PC-3 (cell line): ENCODE measurements at regions not wholly inside any gene's neighbourhood (a gene's known extent, or its start where the extent isn't known, plus 50 kb on each side); places are given as distances from the start of the nearest gene placed in this dataset.
A peak's percentile ranks its signal among the peaks of the same experiment; 100 is the strongest.

Source experiments
- ATAC-seq: fragments of 200-7000 bp; cut with Tn5 transposase; 2 replicates; pipeline ENCODE4 v1.9.1; 2020; ENCODE audit warnings: mild to moderate bottlenecking, moderate library complexity
- BruUV-seq: library from RNA; stranded (reverse); fragments of 400-500 nt; replicated peaks from 2 replicates; lab custom pipeline; 2021; lab: Mats Ljungman, UMichigan
- CTCF ChIA-PET: fragments of 300-600 bp; sonication (Branson Sonifier 250); formaldehyde crosslinking; loops from one replicate; lab custom pipeline; 2022; ENCODE audit warnings: antibody characterized with exemption; lab: Charles Lee
- POLR2A ChIA-PET: fragments of 300-600 bp; sonication (Branson Sonifier 250); formaldehyde crosslinking; loops from one replicate; lab custom pipeline; 2022; ENCODE audit warnings: antibody characterized with exemption; ENCODE audit not compliant: unreplicated experiment; lab: Charles Lee
- DNase-seq: peaks from one replicate; pipeline ENCODE4 v3.0.0-alpha.2; 2015
- H2AFZ ChIP-seq: fragments of 300-600 bp; sonication (generic); 2 replicates; pipeline ENCODE4 v1.6.0; 2016; ENCODE audit warnings: antibody characterized with exemption, low read length
- H3F3A ChIP-seq: fragments of 300-600 bp; sonication (generic); one replicate; pipeline ENCODE4 v1.6.0; 2017; ENCODE audit warnings: antibody characterized with exemption, low read length, control low read depth, mild to moderate bottlenecking; ENCODE audit not compliant: unreplicated experiment
- H3K27ac ChIP-seq: fragments of 300-600 bp; sonication (generic); 2 replicates; pipeline ENCODE4 v1.5.1; 2016; ENCODE audit warnings: mild to moderate bottlenecking, low read length
- H3K27me3 ChIP-seq: fragments of 300-600 bp; sonication (generic); 2 replicates; pipeline ENCODE4 v1.6.1; 2016; ENCODE audit warnings: low read length, mixed read lengths
- H3K36me3 ChIP-seq: fragments of 300-600 bp; sonication (generic); 2 replicates; pipeline ENCODE4 v1.6.1; 2016; ENCODE audit warnings: low read depth, mixed run types, low read length, mixed read lengths
- H3K4me1 ChIP-seq: fragments of 300-600 bp; sonication (generic); 2 replicates; pipeline ENCODE4 v1.5.1; 2016; ENCODE audit warnings: low read length; ENCODE audit not compliant: insufficient read depth
- H3K4me2 ChIP-seq: fragments of 300-600 bp; sonication (generic); 2 replicates; pipeline ENCODE4 v1.6.0; 2016; ENCODE audit warnings: low read length
- H3K4me3 ChIP-seq: fragments of 300-600 bp; sonication (generic); 2 replicates; pipeline ENCODE4 v1.5.1; 2016; ENCODE audit warnings: mild to moderate bottlenecking, low read length, mixed read lengths
- H3K79me2 ChIP-seq: fragments of 300-600 bp; sonication (generic); 2 replicates; pipeline ENCODE4 v1.6.1; 2017; ENCODE audit warnings: low read length, mixed read lengths
- H3K9ac ChIP-seq: fragments of 300-600 bp; sonication (generic); 2 replicates; pipeline ENCODE4 v1.6.0; 2016; ENCODE audit warnings: mild to moderate bottlenecking, low read length
- H3K9me2 ChIP-seq: fragments of 300-600 bp; sonication (generic); replicated peaks from 2 replicates; pipeline ENCODE4 v1.6.1; 2016; ENCODE audit warnings: mixed run types, low read length, mixed read lengths
- H3K9me3 ChIP-seq: fragments of 300-600 bp; sonication (generic); 2 replicates; pipeline ENCODE4 v1.6.1; 2016; ENCODE audit warnings: low read length, mixed read lengths
- H4K20me1 ChIP-seq: fragments of 300-600 bp; sonication (generic); 2 replicates; pipeline ENCODE4 v1.6.1; 2016; ENCODE audit warnings: low read length, mixed read lengths
- CTCF ChIP-seq: fragments of 300-600 bp; sonication (generic); conservative IDR thresholded peaks from 2 replicates; pipeline ENCODE4 v1.5.1; 2017; ENCODE audit warnings: antibody characterized with exemption, low read depth, mild to moderate bottlenecking, low read length
- EZH2 ChIP-seq: fragments of 300-600 bp; sonication (generic); IDR thresholded peaks from one replicate; pipeline ENCODE4 v1.6.1; 2017; ENCODE audit warnings: antibody characterized with exemption, mild to moderate bottlenecking, low read length; ENCODE audit not compliant: unreplicated experiment
- EZH2phosphoT487 ChIP-seq: fragments of 300-600 bp; sonication (generic); IDR thresholded peaks from 2 replicates; pipeline ENCODE4 v1.6.1; 2018; ENCODE audit warnings: mild to moderate bottlenecking, antibody characterized with exemption, low read length, borderline replicate concordance
- intact Hi-C: fragments of 100-400 bp; cut with micrococcal nuclease; formaldehyde crosslinking; loops from 2 replicates; pipeline ENCODE4 v1.9.0; 2023

GRCh38 chr20:24897974-24898373 is 51.1 kb upstream of the CST7 start:
- intact Hi-C loops, result no loop called here

GRCh38 chr20:24899153-24899552 is 49.9 kb upstream of the CST7 start:
- intact Hi-C loops, result no loop called here
- Histone ChIP-seq H3K27me3 (peaks cover 59% of the 10 kb centered on the region), H3K9ac (no peak overlapping the region), H2AFZ (no peak overlapping the region), H3K4me1 (no peaks in the 10 kb centered on the region), H3K4me2 (no peak overlapping the region), H3K9me3 (no peaks in the 10 kb centered on the region), H3K36me3 (no peaks in the 10 kb centered on the region), H3K27ac (no peak overlapping the region), H3K79me2 (no peaks in the 10 kb centered on the region), H3K9me2 (no peaks in the 10 kb centered on the region), H3K4me3 (no peak overlapping the region), H4K20me1 (no peaks in the 10 kb centered on the region), H3F3A (no peaks in the 10 kb centered on the region)
- DNase-seq (no peak), ATAC-seq (no peak)
- no TSS peak for BruUV-seq
- ChIA-PET POLR2A (no interaction called here), CTCF (no interaction called here)
- TF ChIP-seq CTCF (no peak), EZH2 (no peak), EZH2phosphoT487 (no peak)

More at GRCh38 chr20:24897974-24898373, 51.1 kb upstream of the CST7 start:
- Histone ChIP-seq H4K20me1 (no peaks in the 10 kb centered on the region), H3K27me3 (peaks cover 71% of the 10 kb centered on the region), H3F3A (no peaks in the 10 kb centered on the region), H2AFZ (no peak overlapping the region), H3K36me3 (no peaks in the 10 kb centered on the region), H3K4me1 (no peaks in the 10 kb centered on the region), H3K4me3 (no peak overlapping the region), H3K9me2 (no peaks in the 10 kb centered on the region), H3K79me2 (no peaks in the 10 kb centered on the region), H3K4me2 (no peak overlapping the region), H3K27ac (no peak overlapping the region), H3K9me3 (no peaks in the 10 kb centered on the region), H3K9ac (no peak overlapping the region)
- BruUV-seq, result no TSS peak
- POLR2A ChIA-PET, result no interaction called here
- no peak for TF ChIP-seq CTCF
- TF ChIP-seq EZH2phosphoT487, result no peak
- no peak for TF ChIP-seq EZH2
- no peak for ATAC-seq
- DNase-seq, result peak; percentile 6
- CTCF ChIA-PET, result no interaction called here
